HCT116 (cell line): ENCODE measurements at regions not wholly inside any gene's neighbourhood (a gene's known extent, or its start where the extent isn't known, plus 50 kb on each side); places are given as distances from the start of the nearest gene placed in this dataset.
A peak's percentile ranks its signal among the peaks of the same experiment; 100 is the strongest.
"Not testable (repeated sequence)": the region's sequence is repeated elsewhere in the genome, so short reads cannot be mapped to it uniquely, and the experiment has no call there.

Experiments used
- ATAC-seq: fragments of 200-7000 bp; cut with Tn5 transposase; 2 replicates; pipeline ENCODE4 v1.9.1; 2020; ENCODE audit warnings: mild to moderate bottlenecking, moderate library complexity
- BruUV-seq: library from RNA; stranded (reverse); fragments of 400-500 nt; replicated peaks from 2 replicates; lab custom pipeline; 2021; lab: Mats Ljungman, UMichigan
- CTCF ChIA-PET: fragments of 300-600 bp; sonication (Branson Sonifier 250); formaldehyde crosslinking; loops from one replicate; lab custom pipeline; 2021; ENCODE audit warnings: antibody characterized with exemption; lab: Charles Lee
- POLR2A ChIA-PET: fragments of 300-600, 350-600 bp; sonication (Branson Sonifier 250); formaldehyde crosslinking; loops from one replicate; lab custom pipeline; 2021; ENCODE audit warnings: antibody characterized with exemption; lab: Charles Lee
- RAD21 ChIA-PET, 2 experiments: fragments of 300-600 bp; sonication (Branson Sonifier 250); formaldehyde crosslinking; loops; one replicate each; lab custom pipeline; 2023; ENCODE audit warnings: low total read pairs in 2 of 2; ENCODE audit not compliant: uncharacterized antibody in 2 of 2, unreplicated experiment in 2 of 2, low non-redundant PET in 1 of 2; lab: Charles Lee
- DNase-seq: peaks from one replicate; pipeline ENCODE4 v3.0.0-alpha.2; 2010; ENCODE audit warnings: low read depth, low spot score
- H2AFZ ChIP-seq: fragments of 200-600 bp; shearing (Covaris generic), sonication (generic); 2 replicates; pipeline ENCODE4 v1.6.1; 2017; ENCODE audit warnings: low read depth, mixed run types, mixed read lengths, antibody characterized with exemption, low read length; ENCODE audit not compliant: poor library complexity, severe bottlenecking
- H3K27ac ChIP-seq: 2 replicates; pipeline ENCODE4 v1.5.1; 2012; ENCODE audit warnings: low read depth, low read length
- H3K27me3 ChIP-seq: fragments of 200-600 bp; sonication (generic); 2 replicates; pipeline ENCODE4 v1.6.1; 2016; ENCODE audit warnings: mixed run types, low read length, mixed read lengths; ENCODE audit not compliant: insufficient read depth
- H3K36me3 ChIP-seq, 2 experiments: fragments of 200-500 bp in 1 of 2; fragments of 200-600 bp in 1 of 2; sonication (Bioruptor generic) in 1 of 2; sonication (generic) in 1 of 2; 2 replicates each; pipeline versions ENCODE4 v1.5.1 to v1.6.1; 2014 to 2016; ENCODE audit warnings: low read length in 2 of 2, inconsistent platforms in 1 of 2, mixed read lengths in 1 of 2, mixed run types in 1 of 2; ENCODE audit not compliant: insufficient read depth in 2 of 2, control insufficient read depth in 1 of 2
- H3K4me1 ChIP-seq, 2 experiments: fragments of 200-600 bp in 1 of 2; sonication (generic) in 1 of 2; 2 replicates each; pipeline versions ENCODE4 v1.5.1 to v1.6.1; 2012 to 2017; ENCODE audit warnings: low read length in 2 of 2, inconsistent platforms in 1 of 2, mild to moderate bottlenecking in 1 of 2, mixed read lengths in 1 of 2, mixed run types in 1 of 2, moderate library complexity in 1 of 2; ENCODE audit not compliant: insufficient read depth in 2 of 2, control insufficient read depth in 1 of 2
- H3K4me2 ChIP-seq: fragments of 200-600 bp; sonication (generic); 2 replicates; pipeline ENCODE4 v1.6.1; 2017; ENCODE audit warnings: mixed run types, low read length, mixed read lengths
- H3K4me3 ChIP-seq, 2 experiments: fragments of 200-600 bp in 1 of 2; sonication (generic) in 1 of 2; replicated peaks in 1 of 2; 2 replicates each; pipeline ENCODE4 v1.5.1; 2011 to 2016; ENCODE audit warnings: low read length in 2 of 2, control low read depth in 1 of 2, low read depth in 1 of 2, mild to moderate bottlenecking in 1 of 2, mixed read lengths in 1 of 2, mixed run types in 1 of 2
- H3K79me2 ChIP-seq: fragments of 200-600 bp; sonication (generic); 2 replicates; pipeline ENCODE4 v1.6.1; 2017; ENCODE audit warnings: mild to moderate bottlenecking, mixed run types, low read length, moderate library complexity, mixed read lengths; ENCODE audit not compliant: insufficient read depth
- H3K9ac ChIP-seq: fragments of 200-600 bp; sonication (generic); 2 replicates; pipeline ENCODE4 v1.6.1; 2016; ENCODE audit warnings: low read length, mixed read lengths
- H3K9me2 ChIP-seq: fragments of 200-600 bp; sonication (generic), shearing (Covaris generic); 2 replicates; pipeline ENCODE4 v1.6.1; 2017; ENCODE audit warnings: mixed run types, mild to moderate bottlenecking, moderate library complexity; ENCODE audit not compliant: insufficient read depth
- H3K9me3 ChIP-seq, 2 experiments: fragments of 200-500 bp in 1 of 2; fragments of 200-600 bp in 1 of 2; sonication (Bioruptor generic) in 1 of 2; sonication (generic) in 1 of 2; 2 replicates each; pipeline ENCODE4 v1.6.1; 2014 to 2017; ENCODE audit warnings: low read length in 2 of 2, mixed read lengths in 2 of 2, inconsistent platforms in 1 of 2, low read depth in 1 of 2, mild to moderate bottlenecking in 1 of 2, mixed run types in 1 of 2, moderate library complexity in 1 of 2; ENCODE audit not compliant: control insufficient read depth in 1 of 2, insufficient read depth in 1 of 2
- H4K20me1 ChIP-seq: fragments of 200-600 bp; sonication (generic), shearing (Covaris generic); 2 replicates; pipeline ENCODE4 v1.6.1; 2017; ENCODE audit warnings: mixed run types, mild to moderate bottlenecking, moderate library complexity; ENCODE audit not compliant: insufficient read depth
- ATF3 ChIP-seq: IDR thresholded peaks from 2 replicates; pipeline ENCODE4 v1.6.1; 2012
- CBX3 ChIP-seq: IDR thresholded peaks from 2 replicates; pipeline ENCODE4 v1.6.1; 2012; ENCODE audit warnings: low read depth
- EGR1 ChIP-seq: IDR thresholded peaks from 2 replicates; pipeline ENCODE4 v1.6.1; 2012; ENCODE audit warnings: low read depth
- FOSL1 ChIP-seq: IDR thresholded peaks from 2 replicates; pipeline ENCODE4 v1.6.1; 2012; ENCODE audit warnings: low read depth
- JUND ChIP-seq: IDR thresholded peaks from 2 replicates; pipeline ENCODE4 v1.6.1; 2012
- MAX ChIP-seq: IDR thresholded peaks from 2 replicates; pipeline ENCODE4 v1.6.1; 2012
- RAD21 ChIP-seq: IDR thresholded peaks from 2 replicates; pipeline ENCODE4 v1.6.1; 2012; ENCODE audit warnings: low read depth, mild to moderate bottlenecking
- SP1 ChIP-seq: IDR thresholded peaks from 2 replicates; pipeline ENCODE4 v1.6.1; 2012; ENCODE audit warnings: low read depth
- intact Hi-C: fragments of 100-400 bp; cut with micrococcal nuclease; formaldehyde crosslinking; loops from 2 replicates; pipeline ENCODE4 v1.10.0; 2022

DNA sequence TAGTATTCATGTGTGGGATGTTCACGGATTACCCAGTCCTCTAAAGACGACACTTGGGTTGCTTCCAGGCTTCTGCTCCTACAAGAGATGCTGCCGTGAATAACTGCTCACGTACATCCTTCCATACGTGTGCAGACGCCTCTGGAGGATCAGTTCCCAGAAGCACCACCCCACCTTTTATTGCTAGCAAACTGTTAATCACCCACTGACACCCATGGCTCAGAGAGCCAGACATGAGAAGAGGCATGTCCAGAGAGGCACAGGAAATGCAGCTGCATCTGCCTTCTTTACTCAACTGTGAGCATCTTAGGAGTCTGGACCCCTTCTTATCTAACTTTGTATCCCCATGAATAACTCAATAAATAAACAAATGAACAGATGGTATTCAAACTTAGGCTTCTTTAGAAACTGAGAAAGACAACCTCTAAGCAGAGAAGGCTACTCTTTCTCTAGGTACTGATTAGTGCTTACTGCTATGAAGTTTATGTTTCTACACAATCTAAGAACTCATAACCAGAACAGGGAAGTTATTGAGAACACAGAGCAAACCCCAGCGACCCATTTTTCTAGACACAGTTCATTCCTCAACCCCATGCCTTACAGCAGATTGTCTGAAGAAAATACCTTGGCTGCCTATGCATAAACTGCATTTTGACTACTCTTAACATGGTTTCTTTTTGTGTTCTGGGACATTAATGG, 228.7 kb upstream of the RREB1 start:
- CTCF ChIA-PET, result no interaction called here
- RAD21 ChIA-PET, result no interaction called here
- H3K27ac ChIP-seq, result no peak overlapping the region
- no peak for TF ChIP-seq CBX3
- no peak for TF ChIP-seq ATF3
- peak overlapping the region; percentile 1 for H2AFZ ChIP-seq
- BruUV-seq, result no TSS peak
- H3K79me2 ChIP-seq, result no peaks in the 10 kb centered on the region
- H3K9me3 ChIP-seq, result 0 out of 4 replicates have a peak, but pooled peaks cover 0 to 3% of the 10 kb centered on the region in 2 experiments
- no peak for DNase-seq
- H4K20me1 ChIP-seq, result no peaks in the 10 kb centered on the region
- H3K4me3 ChIP-seq, result no peak overlapping the region
- peaks cover 5 to 44% of the 10 kb centered on the region in 2 experiments for H3K4me1 ChIP-seq
- no peak overlapping the region for H3K9ac ChIP-seq
- POLR2A ChIA-PET, result no interaction called here
- H3K27me3 ChIP-seq, result no peaks in the 10 kb centered on the region
- intact Hi-C loops, result loop anchor here (5.0 kb wide), 1 partner anchor 67 kb away; no protein-coding TSS in a partner anchor
- H3K9me2 ChIP-seq, result no peaks in the 10 kb centered on the region
- ATAC-seq, result peak; percentile 41
- H3K36me3 ChIP-seq, result no peaks in the 10 kb centered on the region
- H3K4me2 ChIP-seq, result peak overlapping the region; percentile 34

DNA sequence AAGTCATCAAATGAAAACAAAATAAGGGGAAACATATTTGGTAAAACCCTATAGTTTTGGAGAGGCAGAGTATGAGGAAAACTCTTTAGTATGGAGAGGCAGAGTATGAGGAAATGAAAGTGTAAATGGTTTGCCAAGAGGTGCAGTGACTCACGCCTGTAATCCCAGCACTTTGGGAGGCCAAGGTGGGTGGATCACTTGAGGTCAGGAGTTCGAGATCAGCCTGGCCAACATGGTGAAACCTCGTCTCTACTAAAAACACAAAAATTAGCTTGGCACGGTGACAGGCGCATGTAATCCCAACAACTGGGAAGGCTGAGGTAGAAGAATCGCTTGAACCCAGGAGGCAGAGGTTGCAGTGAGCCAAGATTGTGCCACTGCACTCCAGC, 228.2 kb upstream of the RREB1 start:
- intact Hi-C loops, result loop anchor here (5.0 kb wide), 1 partner anchor 67 kb away; no protein-coding TSS in a partner anchor
- H3K9me2 ChIP-seq, H4K20me1 ChIP-seq, RAD21 ChIA-PET, H3K79me2 ChIP-seq, H3K9ac ChIP-seq, H3K27ac ChIP-seq, H3K27me3 ChIP-seq, H3K9me3 ChIP-seq, POLR2A ChIA-PET, H3K36me3 ChIP-seq, DNase-seq, CTCF ChIA-PET, H3K4me3 ChIP-seq, BruUV-seq: not testable (repeated sequence)
- ATAC-seq, result peak; percentile 31; the same call in 1 of the 2 replicates
- TF ChIP-seq JUND, result 0 out of 2 replicates have a peak, but pooled peaks have one; percentile 44
- peak; percentile 57 for TF ChIP-seq FOSL1
- TF ChIP-seq RAD21, result 0 out of 2 replicates have a peak, but pooled peaks have one; percentile 11
- TF ChIP-seq SP1, result peak; percentile 55; the same call in 1 of the 2 replicates
- peak; percentile 24; the same call in 1 of the 2 replicates for TF ChIP-seq MAX
- peak; percentile 65 for TF ChIP-seq EGR1
- TF ChIP-seq CBX3, result peak; percentile 74
- peaks cover 5 to 44% of the 10 kb centered on the region in 2 experiments for H3K4me1 ChIP-seq
- peak overlapping the region; percentile 34 for H3K4me2 ChIP-seq
- peak overlapping the region; percentile 82 for H2AFZ ChIP-seq
